Glutamatergic neuron (in vitro differentiated cells): ENCODE measurements at regions not wholly inside any gene's neighbourhood (a gene's known extent, or its start where the extent isn't known, plus 50 kb on each side); places are given as distances from the start of the nearest gene placed in this dataset.
"Not testable (repeated sequence)": the region's sequence is repeated elsewhere in the genome, so short reads cannot be mapped to it uniquely, and the experiment has no call there.

Experiments
- DNase-seq: peaks from one replicate; pipeline ENCODE4 v3.0.0; 2022
- H3K27ac Mint-ChIP-seq: one replicate; pipeline ENCODE4 v1.8.0; 2020; ENCODE audit warnings: mild to moderate bottlenecking, mixed read lengths, inconsistent platforms; ENCODE audit not compliant: unreplicated experiment
- H3K27me3 Mint-ChIP-seq: one replicate; pipeline ENCODE4 v1.8.0; 2020; ENCODE audit warnings: mild to moderate bottlenecking, moderate library complexity, mixed read lengths, inconsistent platforms; ENCODE audit not compliant: unreplicated experiment
- H3K36me3 Mint-ChIP-seq: one replicate; pipeline ENCODE4 v1.8.0; 2020; ENCODE audit warnings: mild to moderate bottlenecking, mixed read lengths, inconsistent platforms; ENCODE audit not compliant: unreplicated experiment
- H3K4me1 Mint-ChIP-seq: one replicate; pipeline ENCODE4 v1.8.0; 2020; ENCODE audit warnings: mild to moderate bottlenecking, low read depth, mixed read lengths, inconsistent platforms; ENCODE audit not compliant: unreplicated experiment
- H3K4me3 Mint-ChIP-seq: one replicate; pipeline ENCODE4 v1.8.0; 2020; ENCODE audit warnings: mild to moderate bottlenecking, mixed read lengths, inconsistent platforms; ENCODE audit not compliant: unreplicated experiment
- H3K9me3 Mint-ChIP-seq: one replicate; pipeline ENCODE4 v1.8.0; 2020; ENCODE audit warnings: mild to moderate bottlenecking, moderate library complexity, mixed read lengths, inconsistent platforms; ENCODE audit not compliant: unreplicated experiment
- CTCF ChIP-seq: fragments of 200-600 bp; sonication (generic); IDR thresholded peaks from one replicate; pipeline ENCODE4 v1.5.0; 2021; ENCODE audit not compliant: partially characterized antibody, unreplicated experiment

GRCh38 chr6:78797270-78797669 is 70.1 kb upstream of the IRAK1BP1 start:
- Mint-ChIP-seq H3K4me3 (no peak overlapping the region), H3K27ac (no peak overlapping the region), H3K9me3 (peaks cover 1% of the 10 kb centered on the region), H3K36me3 (no peaks in the 10 kb centered on the region), H3K27me3 (peaks cover 2% of the 10 kb centered on the region), H3K4me1 (no peaks in the 10 kb centered on the region)
- no peak for DNase-seq
- no peak for TF ChIP-seq CTCF

DNA sequence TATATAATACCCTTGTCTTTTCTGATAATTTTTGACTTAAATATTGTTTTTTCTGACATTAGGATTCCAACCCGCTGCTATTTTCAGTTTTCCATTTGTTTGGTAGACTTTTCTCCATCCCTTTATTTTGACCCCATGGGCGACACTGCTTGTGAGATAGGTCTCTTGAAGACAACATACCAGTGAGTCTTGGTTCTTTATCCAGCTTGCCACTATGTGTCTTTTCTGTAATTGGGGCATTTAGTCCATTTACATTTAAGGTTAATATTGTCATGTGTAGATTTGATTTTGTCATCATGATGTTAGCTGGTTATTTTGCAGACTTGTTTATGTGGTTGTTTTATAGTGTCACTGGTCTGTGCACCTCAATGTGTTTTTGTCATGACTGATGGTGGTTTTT is 67.7 kb upstream of the IRAK1BP1 start:
- DNase-seq: no peak
- peaks cover 2% of the 10 kb centered on the region for H3K27me3 Mint-ChIP-seq
- H3K27ac Mint-ChIP-seq: no peak overlapping the region
- peaks cover 1% of the 10 kb centered on the region for H3K9me3 Mint-ChIP-seq
- no peaks in the 10 kb centered on the region for H3K36me3 Mint-ChIP-seq
- no peak overlapping the region for H3K4me3 Mint-ChIP-seq
- TF ChIP-seq CTCF: no peak
- H3K4me1 Mint-ChIP-seq: no peaks in the 10 kb centered on the region

GRCh38 chr6:78806792-78807191 is 60.6 kb upstream of the IRAK1BP1 start:
- H3K27ac Mint-ChIP-seq, H3K4me1 Mint-ChIP-seq, H3K9me3 Mint-ChIP-seq, DNase-seq, H3K27me3 Mint-ChIP-seq, H3K36me3 Mint-ChIP-seq, H3K4me3 Mint-ChIP-seq: not testable (repeated sequence)

DNA sequence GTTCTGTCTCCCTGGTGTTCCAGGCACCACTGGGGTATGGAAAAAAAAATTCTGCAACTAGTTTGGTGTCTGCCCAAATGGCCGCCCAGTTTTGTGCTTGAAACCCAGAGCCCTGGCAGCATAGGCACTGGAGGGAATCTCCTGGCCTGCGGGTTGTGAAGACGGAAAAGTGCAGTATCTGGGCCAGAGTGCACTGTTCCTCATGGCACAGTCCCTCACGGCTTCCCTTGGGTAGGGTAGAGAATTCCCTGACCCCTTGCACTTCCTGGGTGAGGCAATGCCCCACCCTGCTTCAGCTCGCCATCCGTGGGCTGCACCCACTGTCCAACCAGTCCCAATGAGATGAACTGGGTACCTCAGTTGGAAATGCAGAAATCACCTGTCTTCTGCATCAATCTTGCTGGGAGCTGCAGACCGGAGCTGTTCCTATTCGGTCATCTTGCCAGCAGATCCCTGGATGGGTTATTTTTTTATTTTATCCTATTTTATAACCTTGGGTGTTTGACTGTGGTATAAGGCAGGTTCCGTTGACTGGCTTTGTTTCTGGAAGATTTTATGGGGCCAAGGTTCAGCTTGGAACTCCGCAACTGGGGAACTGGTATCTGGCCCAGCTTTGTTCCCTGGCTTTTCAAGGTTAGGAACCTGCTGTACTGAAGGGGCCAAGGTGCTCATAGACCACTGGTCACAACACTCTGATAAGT is 59.5 kb upstream of the IRAK1BP1 start:
- DNase-seq, H3K4me1 Mint-ChIP-seq, H3K9me3 Mint-ChIP-seq, H3K27ac Mint-ChIP-seq, H3K36me3 Mint-ChIP-seq, H3K27me3 Mint-ChIP-seq, H3K4me3 Mint-ChIP-seq: not testable (repeated sequence)

- no peak for DNase-seq
- Mint-ChIP-seq H3K27me3 (no peaks in the 10 kb centered on the region), H3K4me1 (no peaks in the 10 kb centered on the region), H3K4me3 (no peak overlapping the region), H3K27ac (no peak overlapping the region), H3K9me3 (no peaks in the 10 kb centered on the region), H3K36me3 (no peaks in the 10 kb centered on the region)
- TF ChIP-seq CTCF: no peak
Measured at GRCh38 chr6:78808356-78808891, 58.9 kb upstream of the IRAK1BP1 start.

- H3K4me3 Mint-ChIP-seq: no peak overlapping the region
- H3K4me1 Mint-ChIP-seq: no peaks in the 10 kb centered on the region
- TF ChIP-seq CTCF: no peak
- H3K36me3 Mint-ChIP-seq: no peaks in the 10 kb centered on the region
- H3K27me3 Mint-ChIP-seq: no peaks in the 10 kb centered on the region
- no peak overlapping the region for H3K27ac Mint-ChIP-seq
- no peak for DNase-seq
- no peaks in the 10 kb centered on the region for H3K9me3 Mint-ChIP-seq
Measured at GRCh38 chr6:78808933-78809332, 58.4 kb upstream of the IRAK1BP1 start.
